ENCODE measurements at regions not wholly inside any gene's neighbourhood (a gene's known extent, or its start where the extent isn't known, plus 50 kb on each side); places are given as distances from the start of the nearest gene placed in this dataset.

DNA sequence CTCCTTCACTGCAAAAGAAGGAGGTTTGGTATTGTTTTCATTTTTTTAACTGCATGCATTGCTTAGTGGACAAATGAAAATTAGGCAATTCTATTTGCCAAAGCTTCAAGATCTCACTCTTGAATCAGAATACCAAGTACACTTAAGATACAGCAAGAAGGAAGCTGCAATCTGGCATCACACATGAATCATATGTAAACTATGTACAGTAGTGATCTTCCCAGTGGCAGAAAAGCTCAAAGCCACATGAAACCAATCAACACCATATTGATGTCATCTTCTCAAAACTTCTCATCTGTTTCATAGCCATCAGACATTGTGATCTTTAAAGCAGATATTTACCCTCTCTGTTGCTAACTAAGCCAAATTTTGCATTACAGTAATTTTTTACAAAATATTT lies 550.1 kb downstream of the LTN1 start:
- Mint-ChIP-seq H3K36me3 (ENCODE audit: low read depth) (peaks cover 2% of the 10 kb centered on the region), H3K27ac (ENCODE audit: unreplicated experiment) (no peak overlapping the region), H3K4me1 (no peaks in the 10 kb centered on the region), H3K4me3 (no peak overlapping the region), H3K27me3 (ENCODE audit: low read depth) (no peaks in the 10 kb centered on the region), H3K9me3 (peaks cover 3% of the 10 kb centered on the region)
- TF ChIP-seq, protein P1, sequence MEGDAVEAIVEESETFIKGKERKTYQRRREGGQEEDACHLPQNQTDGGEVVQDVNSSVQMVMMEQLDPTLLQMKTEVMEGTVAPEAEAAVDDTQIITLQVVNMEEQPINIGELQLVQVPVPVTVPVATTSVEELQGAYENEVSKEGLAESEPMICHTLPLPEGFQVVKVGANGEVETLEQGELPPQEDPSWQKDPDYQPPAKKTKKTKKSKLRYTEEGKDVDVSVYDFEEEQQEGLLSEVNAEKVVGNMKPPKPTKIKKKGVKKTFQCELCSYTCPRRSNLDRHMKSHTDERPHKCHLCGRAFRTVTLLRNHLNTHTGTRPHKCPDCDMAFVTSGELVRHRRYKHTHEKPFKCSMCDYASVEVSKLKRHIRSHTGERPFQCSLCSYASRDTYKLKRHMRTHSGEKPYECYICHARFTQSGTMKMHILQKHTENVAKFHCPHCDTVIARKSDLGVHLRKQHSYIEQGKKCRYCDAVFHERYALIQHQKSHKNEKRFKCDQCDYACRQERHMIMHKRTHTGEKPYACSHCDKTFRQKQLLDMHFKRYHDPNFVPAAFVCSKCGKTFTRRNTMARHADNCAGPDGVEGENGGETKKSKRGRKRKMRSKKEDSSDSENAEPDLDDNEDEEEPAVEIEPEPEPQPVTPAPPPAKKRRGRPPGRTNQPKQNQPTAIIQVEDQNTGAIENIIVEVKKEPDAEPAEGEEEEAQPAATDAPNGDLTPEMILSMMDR (conservative IDR thresholded peaks at IDR 0.05) = no peak
- no peak for DNase-seq (ENCODE audit: low read depth, low spot score)

GRCh38 chr21:28442085-28442484 lies 550.6 kb downstream of the LTN1 start:
- H3K27ac Mint-ChIP-seq (ENCODE audit: unreplicated experiment) = no peak overlapping the region
- peaks cover 2% of the 10 kb centered on the region for H3K36me3 Mint-ChIP-seq (ENCODE audit: low read depth)
- no peak overlapping the region for H3K4me3 Mint-ChIP-seq
- peaks cover 3% of the 10 kb centered on the region for H3K9me3 Mint-ChIP-seq
- no peaks in the 10 kb centered on the region for H3K27me3 Mint-ChIP-seq (ENCODE audit: low read depth)
- TF ChIP-seq, protein P1 (conservative IDR thresholded peaks at IDR 0.05) = no peak
- DNase-seq (ENCODE audit: low read depth, low spot score) = no peak
- H3K4me1 Mint-ChIP-seq = no peaks in the 10 kb centered on the region

- Mint-ChIP-seq H3K4me3 (no peak overlapping the region), H3K9me3 (peaks cover 2% of the 10 kb centered on the region), H3K4me1 (no peaks in the 10 kb centered on the region), H3K27me3 (ENCODE audit: low read depth) (no peaks in the 10 kb centered on the region), H3K36me3 (ENCODE audit: low read depth) (no peaks in the 10 kb centered on the region), H3K27ac (ENCODE audit: unreplicated experiment) (no peak overlapping the region)
- TF ChIP-seq, protein P1 (conservative IDR thresholded peaks at IDR 0.05) = no peak
- DNase-seq (ENCODE audit: low read depth, low spot score) = no peak
Measured at GRCh38 chr21:28439788-28440187, 552.9 kb downstream of the LTN1 start.

GRCh38 chr21:28439251-28439650 lies 553.4 kb downstream of the LTN1 start:
- Mint-ChIP-seq H3K9me3 (no peaks in the 10 kb centered on the region), H3K36me3 (ENCODE audit: low read depth) (no peaks in the 10 kb centered on the region), H3K4me1 (no peaks in the 10 kb centered on the region), H3K4me3 (no peak overlapping the region), H3K27me3 (ENCODE audit: low read depth) (no peaks in the 10 kb centered on the region), H3K27ac (ENCODE audit: unreplicated experiment) (no peak overlapping the region)
- TF ChIP-seq, protein P1 (conservative IDR thresholded peaks at IDR 0.05) = no peak
- DNase-seq (ENCODE audit: low read depth, low spot score) = no peak

DNA sequence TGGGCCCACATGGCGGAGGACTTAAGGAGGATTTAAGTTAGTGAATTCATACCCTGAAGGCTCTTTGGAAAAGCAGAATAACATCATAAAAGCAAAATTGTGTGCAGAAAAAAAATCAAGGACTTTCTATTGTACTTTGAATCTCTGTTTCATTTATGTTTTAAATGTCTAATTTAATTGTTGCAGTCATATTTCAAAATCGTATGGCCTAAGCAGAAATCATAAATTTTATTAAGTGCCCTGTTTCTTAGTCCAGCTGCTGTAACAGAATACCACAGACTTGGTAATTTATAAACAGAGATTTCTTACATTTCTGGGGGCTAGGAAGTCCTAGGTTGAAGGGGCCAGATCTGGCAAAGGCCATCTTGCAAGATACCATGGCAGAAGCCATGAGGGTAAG lies 555.6 kb downstream of the LTN1 start:
- no peak overlapping the region for H3K4me3 Mint-ChIP-seq
- no peak overlapping the region for H3K27ac Mint-ChIP-seq (ENCODE audit: unreplicated experiment)
- TF ChIP-seq, protein P1 (conservative IDR thresholded peaks at IDR 0.05) = no peak
- H3K9me3 Mint-ChIP-seq = no peaks in the 10 kb centered on the region
- DNase-seq (ENCODE audit: low read depth, low spot score) = no peak
- H3K36me3 Mint-ChIP-seq (ENCODE audit: low read depth) = no peaks in the 10 kb centered on the region
- no peaks in the 10 kb centered on the region for H3K27me3 Mint-ChIP-seq (ENCODE audit: low read depth)
- H3K4me1 Mint-ChIP-seq = no peaks in the 10 kb centered on the region

Measured in neural crest cell (in vitro differentiated cells).